Stimulated activated CD4-positive, alpha-beta T cell treated with anti-CD3 and anti-CD28 coated beads, Interleukin-12 subunit alpha, Interleukin-12 subunit beta, amount 100 ng/mL, for 4 hours (primary cell): ENCODE measurements at regions not wholly inside any gene's neighbourhood (a gene's known extent, or its start where the extent isn't known, plus 50 kb on each side); places are given as distances from the start of the nearest gene placed in this dataset.

Experiments used
- DNase-seq: peaks from one replicate; pipeline ENCODE4 v3.0.0-alpha.2; 2020

- no peak for DNase-seq
Observed at GRCh38 chr14:71726580-71727021, 205.6 kb upstream of the RGS6 start.

- no peak for DNase-seq
Observed at GRCh38 chr14:71728386-71728785, 203.8 kb upstream of the RGS6 start.

GRCh38 chr14:71729596-71729995 is 202.6 kb upstream of the RGS6 start:
- DNase-seq, result no peak

- no peak for DNase-seq
Observed at GRCh38 chr14:71730471-71730870, 201.8 kb upstream of the RGS6 start.

GRCh38 chr14:71731096-71731495 is 201.1 kb upstream of the RGS6 start:
- DNase-seq, result no peak

- no peak for DNase-seq
Observed at GRCh38 chr14:71733210-71733883, 198.9 kb upstream of the RGS6 start.

- DNase-seq, result no peak
Observed at GRCh38 chr14:71734076-71734475, 198.2 kb upstream of the RGS6 start.

GRCh38 chr14:71734885-71735284 is 197.3 kb upstream of the RGS6 start:
- no peak for DNase-seq

GRCh38 chr14:71737760-71738159 is 194.5 kb upstream of the RGS6 start:
- no peak for DNase-seq

- no peak for DNase-seq
Observed at GRCh38 chr14:71739273-71739990, 192.8 kb upstream of the RGS6 start.

GRCh38 chr14:71741241-71741640 is 191.0 kb upstream of the RGS6 start:
- DNase-seq, result no peak

- no peak for DNase-seq
Observed at GRCh38 chr14:71742485-71742884, 189.7 kb upstream of the RGS6 start.

GRCh38 chr14:71745072-71745471 is 187.2 kb upstream of the RGS6 start:
- no peak for DNase-seq

GRCh38 chr14:71748196-71748595 is 184.0 kb upstream of the RGS6 start:
- no peak for DNase-seq

- no peak for DNase-seq
Observed at GRCh38 chr14:71749613-71750238, 182.5 kb upstream of the RGS6 start.

- no peak for DNase-seq
Observed at GRCh38 chr14:71751264-71751663, 181.0 kb upstream of the RGS6 start.

GRCh38 chr14:71752111-71752738 is 180.0 kb upstream of the RGS6 start:
- no peak for DNase-seq

GRCh38 chr14:71753126-71753830 is 179.0 kb upstream of the RGS6 start:
- peak; percentile 69 for DNase-seq

GRCh38 chr14:71753976-71754375 is 178.3 kb upstream of the RGS6 start:
- no peak for DNase-seq

- DNase-seq, result no peak
Observed at GRCh38 chr14:71754422-71755095, 177.7 kb upstream of the RGS6 start.

- no peak for DNase-seq
Observed at GRCh38 chr14:71758229-71758951, 173.8 kb upstream of the RGS6 start.

GRCh38 chr14:71762575-71762974 is 169.7 kb upstream of the RGS6 start:
- no peak for DNase-seq
